ENCODE measurements at regions not wholly inside any gene's neighbourhood (a gene's known extent, or its start where the extent isn't known, plus 50 kb on each side); places are given as distances from the start of the nearest gene placed in this dataset.

DNA sequence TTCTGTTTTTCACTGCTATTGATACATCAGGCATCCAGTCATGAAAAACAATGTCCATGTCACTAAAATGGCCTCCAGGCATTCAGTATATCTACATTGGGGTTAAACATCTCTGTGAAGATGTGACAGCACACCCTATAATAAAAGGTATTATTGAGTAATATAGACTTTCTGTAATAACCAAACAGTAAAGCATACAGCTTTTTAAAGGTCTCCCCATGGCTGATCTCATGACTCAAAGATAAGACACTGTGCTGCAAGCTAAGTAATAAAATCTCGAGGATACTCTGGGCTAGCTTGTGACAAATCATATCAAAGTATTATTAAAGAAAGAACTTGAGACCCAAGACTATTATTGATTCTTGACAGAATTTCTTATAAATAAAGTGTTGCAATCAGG lies 613.1 kb upstream of the PKN2 start:
- Histone ChIP-seq H3K9me3 (ENCODE audit: low read depth, low read length) (no peaks in the 10 kb centered on the region), H3K4me3 (ENCODE audit: low read length) (no peak overlapping the region), H3K27me3 (ENCODE audit: insufficient read depth, low read length) (no peaks in the 10 kb centered on the region), H3K4me1 (ENCODE audit: insufficient read depth, low read length) (no peaks in the 10 kb centered on the region)

DNA sequence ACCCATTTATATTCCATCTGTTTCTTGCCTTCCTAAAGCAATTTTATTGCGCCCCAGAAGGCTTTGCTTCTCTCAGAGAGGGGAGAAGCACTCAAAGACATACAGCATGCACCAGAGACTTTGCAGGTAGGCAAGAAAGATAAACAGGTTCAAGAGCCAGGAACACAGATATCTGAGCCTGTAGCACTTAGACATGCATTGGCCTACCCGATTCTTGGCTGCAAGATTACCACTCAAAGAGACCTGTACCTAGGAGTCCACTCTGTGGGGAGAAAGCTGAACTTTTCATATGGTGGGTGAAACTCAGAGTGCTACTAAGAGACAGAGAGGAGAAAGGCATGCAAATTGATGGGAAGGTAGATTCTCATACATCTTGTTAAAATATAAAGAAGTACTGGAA lies 609.4 kb upstream of the PKN2 start:
- H3K4me1 ChIP-seq (ENCODE audit: insufficient read depth, low read length) = no peaks in the 10 kb centered on the region

DNA sequence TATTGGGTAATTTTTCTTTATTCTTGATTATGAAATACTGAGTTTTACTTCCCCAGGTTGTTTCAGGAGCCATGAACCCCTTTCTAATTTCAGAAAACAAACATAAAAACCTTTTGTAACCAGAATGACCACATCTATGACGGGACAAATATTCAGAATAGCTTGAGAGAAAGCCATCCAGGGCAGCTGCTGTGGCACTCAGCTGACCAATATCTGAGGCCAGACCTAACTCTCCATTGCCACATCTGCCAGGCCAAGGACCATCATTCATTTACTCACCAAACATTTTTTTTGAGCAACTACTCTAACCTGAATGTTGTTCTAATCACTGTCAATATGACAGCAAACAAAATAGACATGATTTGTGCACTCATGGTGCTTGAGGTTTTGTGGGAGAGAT lies 608.3 kb upstream of the PKN2 start:
- Histone ChIP-seq H3K9me3 (ENCODE audit: low read depth, low read length) (no peaks in the 10 kb centered on the region), H3K27me3 (ENCODE audit: insufficient read depth, low read length) (no peaks in the 10 kb centered on the region), H3K4me3 (ENCODE audit: low read length) (no peak overlapping the region), H3K4me1 (ENCODE audit: insufficient read depth, low read length) (no peaks in the 10 kb centered on the region)

More for the DNA sequence above, 609.4 kb upstream of the PKN2 start:
- H3K27me3 ChIP-seq (ENCODE audit: insufficient read depth, low read length) = no peaks in the 10 kb centered on the region
- no peaks in the 10 kb centered on the region for H3K9me3 ChIP-seq (ENCODE audit: low read depth, low read length)
- no peak overlapping the region for H3K4me3 ChIP-seq (ENCODE audit: low read length)

DNA sequence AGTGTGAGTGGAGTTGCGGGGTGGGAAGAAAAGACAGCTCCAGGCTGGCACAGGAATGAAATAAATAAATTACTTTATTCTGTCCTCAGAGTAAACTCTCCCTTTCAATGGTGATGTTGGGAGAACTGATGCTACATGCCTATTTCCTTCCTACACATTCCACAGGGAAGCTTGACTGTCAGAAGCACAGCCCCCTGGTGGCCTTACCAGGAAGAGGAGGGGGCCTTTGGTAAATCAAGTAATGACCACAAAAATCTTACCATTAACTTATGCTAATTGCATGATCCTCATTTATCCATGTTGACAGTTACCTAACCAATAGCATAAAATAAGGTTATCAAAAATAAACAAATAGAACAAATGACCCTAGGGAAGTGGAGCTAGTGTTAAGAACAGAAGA lies 605.0 kb upstream of the PKN2 start:
- no peaks in the 10 kb centered on the region for H3K4me1 ChIP-seq (ENCODE audit: insufficient read depth, low read length)
- no peaks in the 10 kb centered on the region for H3K27me3 ChIP-seq (ENCODE audit: insufficient read depth, low read length)
- H3K4me3 ChIP-seq (ENCODE audit: low read length) = no peak overlapping the region
- no peaks in the 10 kb centered on the region for H3K9me3 ChIP-seq (ENCODE audit: low read depth, low read length)

DNA sequence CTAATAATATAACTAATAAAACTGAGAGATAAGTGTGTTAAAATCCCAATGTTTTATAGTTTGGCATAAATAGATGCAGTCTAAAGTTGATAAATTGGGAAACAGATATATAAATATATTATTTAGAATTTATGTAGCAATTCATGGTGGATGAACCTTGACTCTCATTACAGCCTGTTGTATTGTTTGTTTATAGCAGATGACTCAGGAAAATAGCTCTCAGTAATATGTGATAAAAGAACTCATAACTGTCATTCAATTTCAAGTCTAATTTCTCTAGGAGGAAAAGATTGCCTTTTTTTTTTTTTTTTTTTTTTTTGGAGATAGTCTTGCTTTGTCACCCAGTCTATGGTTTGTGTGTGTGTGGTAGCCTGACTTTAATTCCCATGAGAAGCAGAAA lies 603.2 kb upstream of the PKN2 start:
- no peaks in the 10 kb centered on the region for H3K27me3 ChIP-seq (ENCODE audit: insufficient read depth, low read length)

DNA sequence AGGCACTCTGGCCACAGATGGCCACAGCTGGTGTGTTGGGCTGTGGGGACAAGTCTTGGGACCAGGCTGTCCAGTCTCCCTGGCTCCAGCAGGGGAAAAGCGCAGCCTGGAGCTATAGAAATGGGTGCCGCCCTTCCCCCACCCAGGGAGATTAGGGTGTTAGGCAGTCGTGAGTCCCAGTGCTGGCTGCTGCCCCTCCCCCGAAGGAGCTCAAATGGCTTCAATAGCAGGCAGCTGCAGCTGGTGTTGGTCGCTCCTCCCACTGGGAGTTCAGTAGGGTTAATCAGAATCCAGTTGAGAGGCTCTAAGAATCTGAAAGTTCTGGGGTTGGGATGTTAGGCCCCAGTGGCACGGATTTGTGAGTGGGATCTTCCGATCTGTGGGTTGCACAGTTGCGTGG lies 595.6 kb upstream of the PKN2 start:
- Histone ChIP-seq H3K4me1 (ENCODE audit: insufficient read depth, low read length) (no peaks in the 10 kb centered on the region), H3K4me3 (ENCODE audit: low read length) (no peak overlapping the region), H3K9me3 (ENCODE audit: low read depth, low read length) (no peaks in the 10 kb centered on the region), H3K27me3 (ENCODE audit: insufficient read depth, low read length) (no peaks in the 10 kb centered on the region)

More for the DNA sequence above, 603.2 kb upstream of the PKN2 start:
- H3K4me3 ChIP-seq (ENCODE audit: low read length) = no peak overlapping the region
- no peaks in the 10 kb centered on the region for H3K9me3 ChIP-seq (ENCODE audit: low read depth, low read length)
- H3K4me1 ChIP-seq (ENCODE audit: insufficient read depth, low read length) = no peaks in the 10 kb centered on the region

DNA sequence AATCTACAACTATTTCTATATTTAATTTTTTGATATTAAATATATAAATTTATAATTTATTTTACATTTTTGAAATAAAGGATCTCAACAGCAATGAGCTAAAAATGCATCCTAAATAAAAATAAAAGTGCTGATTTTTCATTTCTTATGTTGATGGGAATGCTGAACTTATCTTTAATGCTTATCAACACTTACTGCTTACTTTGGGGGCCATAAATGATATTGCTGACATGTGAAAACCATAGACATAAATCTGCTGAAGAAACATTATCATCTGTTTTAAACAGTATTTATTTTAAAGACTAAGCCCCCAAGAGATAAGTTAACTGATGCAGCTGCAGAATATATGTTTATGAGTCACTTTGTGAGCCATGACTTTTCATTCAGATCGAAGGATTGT lies 594.1 kb upstream of the PKN2 start:
- no peaks in the 10 kb centered on the region for H3K27me3 ChIP-seq (ENCODE audit: insufficient read depth, low read length)
- H3K4me1 ChIP-seq (ENCODE audit: insufficient read depth, low read length) = no peaks in the 10 kb centered on the region
- no peaks in the 10 kb centered on the region for H3K9me3 ChIP-seq (ENCODE audit: low read depth, low read length)
- no peak overlapping the region for H3K4me3 ChIP-seq (ENCODE audit: low read length)

DNA sequence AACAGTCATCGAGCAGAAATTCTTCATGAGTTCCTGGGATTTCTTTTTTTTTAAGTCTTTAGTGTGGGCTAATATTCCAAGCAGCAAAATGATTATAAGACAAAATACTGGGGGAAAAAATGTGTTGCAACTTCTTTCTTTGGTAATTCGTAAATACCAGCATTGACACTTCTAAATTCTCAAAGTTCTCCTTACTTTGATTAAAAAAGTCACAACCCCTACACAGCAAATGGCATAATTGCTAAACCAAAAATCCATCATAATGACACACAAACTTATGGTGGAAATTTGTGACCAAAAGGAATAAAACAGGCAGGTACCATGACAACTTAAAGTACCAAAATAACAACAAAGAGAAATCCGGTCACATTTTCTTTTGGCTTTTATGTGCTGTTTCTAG lies 585.2 kb upstream of the PKN2 start:
- no peaks in the 10 kb centered on the region for H3K27me3 ChIP-seq (ENCODE audit: insufficient read depth, low read length)
- no peaks in the 10 kb centered on the region for H3K9me3 ChIP-seq (ENCODE audit: low read depth, low read length)
- no peak overlapping the region for H3K4me3 ChIP-seq (ENCODE audit: low read length)
- no peaks in the 10 kb centered on the region for H3K4me1 ChIP-seq (ENCODE audit: insufficient read depth, low read length)

DNA sequence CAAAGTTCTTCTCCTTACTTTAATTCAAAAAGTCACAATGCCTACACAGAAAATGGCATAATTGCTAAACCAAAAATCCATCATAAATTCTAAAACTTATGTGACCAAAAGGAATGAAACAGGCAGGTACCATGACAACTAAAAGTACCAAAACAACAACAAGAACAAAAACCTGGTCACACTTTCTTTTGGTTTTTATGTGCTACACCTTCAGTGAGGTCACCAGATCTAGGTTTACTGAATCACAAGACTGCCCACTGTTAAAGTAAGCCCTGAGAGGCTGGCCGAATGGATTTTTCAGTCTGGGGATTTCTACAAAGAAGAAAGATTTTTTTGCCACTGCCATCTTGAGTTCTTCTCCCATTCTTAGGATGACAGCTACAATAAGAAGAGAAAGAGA lies 583.0 kb upstream of the PKN2 start:
- Histone ChIP-seq H3K9me3 (ENCODE audit: low read depth, low read length) (no peaks in the 10 kb centered on the region), H3K27me3 (ENCODE audit: insufficient read depth, low read length) (no peaks in the 10 kb centered on the region)

DNA sequence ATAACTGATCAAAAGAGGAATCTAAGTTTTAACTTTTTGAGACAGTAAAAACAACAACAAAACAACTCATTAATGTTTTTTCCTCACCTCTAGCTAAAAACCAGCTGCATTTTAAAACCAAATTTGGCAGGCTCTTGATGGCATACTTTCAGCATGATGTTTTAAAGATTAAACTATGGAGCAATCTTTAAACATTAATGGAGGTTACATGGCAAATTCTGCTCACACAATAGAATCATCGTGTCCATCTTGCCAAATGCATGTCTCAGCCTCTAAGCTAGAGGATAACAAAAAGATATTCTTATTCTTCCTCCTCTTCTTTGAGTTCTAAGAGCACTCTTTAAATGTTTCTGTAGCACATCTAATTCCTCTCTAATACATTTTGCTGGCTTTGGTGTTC lies 579.8 kb upstream of the PKN2 start:
- peaks cover under 1% of the 10 kb centered on the region for H3K27me3 ChIP-seq (ENCODE audit: insufficient read depth, low read length)
- H3K4me1 ChIP-seq (ENCODE audit: insufficient read depth, low read length) = no peaks in the 10 kb centered on the region
- H3K9me3 ChIP-seq (ENCODE audit: low read depth, low read length) = no peaks in the 10 kb centered on the region

More for the DNA sequence above, 583.0 kb upstream of the PKN2 start:
- H3K4me3 ChIP-seq (ENCODE audit: low read length) = no peak overlapping the region
- no peaks in the 10 kb centered on the region for H3K4me1 ChIP-seq (ENCODE audit: insufficient read depth, low read length)

DNA sequence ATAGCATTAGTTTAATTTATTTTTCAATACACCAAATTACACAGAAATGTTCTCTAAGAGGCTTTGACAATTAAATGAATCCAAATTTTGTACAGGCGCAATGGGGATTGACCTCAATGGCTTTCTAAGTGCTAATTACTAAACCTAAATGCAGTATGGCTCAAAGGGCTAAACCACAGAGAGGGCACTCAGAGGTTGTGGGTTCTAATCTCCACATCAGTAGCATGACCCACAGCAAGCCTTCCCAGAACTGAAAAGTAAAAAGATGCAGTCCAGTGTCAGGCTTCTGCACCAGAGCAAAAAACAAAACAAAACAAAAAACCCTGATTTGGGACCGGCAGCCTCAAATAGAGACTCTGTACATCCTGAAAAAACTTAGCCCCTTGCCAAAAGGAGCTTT lies 579.2 kb upstream of the PKN2 start:
- no peaks in the 10 kb centered on the region for H3K9me3 ChIP-seq (ENCODE audit: low read depth, low read length)
- no peaks in the 10 kb centered on the region for H3K4me1 ChIP-seq (ENCODE audit: insufficient read depth, low read length)

More for the DNA sequence above, 579.8 kb upstream of the PKN2 start:
- no peak overlapping the region for H3K4me3 ChIP-seq (ENCODE audit: low read length)

DNA sequence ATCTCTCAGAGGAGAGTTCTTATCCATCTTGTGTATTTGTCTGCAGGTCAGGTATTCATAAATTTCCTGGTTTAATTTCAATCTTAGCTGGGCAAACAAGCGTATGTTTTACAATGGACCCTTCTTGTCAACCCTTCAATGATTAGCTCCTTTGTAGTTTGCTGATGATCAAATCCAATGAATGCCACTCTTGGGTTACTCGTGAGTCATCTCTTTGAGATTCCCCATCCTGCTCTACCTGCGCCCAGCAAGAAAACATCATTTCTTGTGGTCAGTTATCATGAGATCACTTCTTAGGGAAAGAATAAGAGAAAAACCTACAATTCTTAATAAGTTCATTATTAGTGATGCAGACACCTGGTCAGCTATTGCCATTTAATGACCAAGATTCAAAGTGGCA lies 572.3 kb upstream of the PKN2 start:
- Histone ChIP-seq H3K4me1 (ENCODE audit: insufficient read depth, low read length) (no peaks in the 10 kb centered on the region), H3K27me3 (ENCODE audit: insufficient read depth, low read length) (peaks cover 4% of the 10 kb centered on the region), H3K4me3 (ENCODE audit: low read length) (no peak overlapping the region), H3K9me3 (ENCODE audit: low read depth, low read length) (no peaks in the 10 kb centered on the region)

More for the DNA sequence above, 579.2 kb upstream of the PKN2 start:
- Histone ChIP-seq H3K27me3 (ENCODE audit: insufficient read depth, low read length) (peaks cover 4% of the 10 kb centered on the region), H3K4me3 (ENCODE audit: low read length) (no peak overlapping the region)

DNA sequence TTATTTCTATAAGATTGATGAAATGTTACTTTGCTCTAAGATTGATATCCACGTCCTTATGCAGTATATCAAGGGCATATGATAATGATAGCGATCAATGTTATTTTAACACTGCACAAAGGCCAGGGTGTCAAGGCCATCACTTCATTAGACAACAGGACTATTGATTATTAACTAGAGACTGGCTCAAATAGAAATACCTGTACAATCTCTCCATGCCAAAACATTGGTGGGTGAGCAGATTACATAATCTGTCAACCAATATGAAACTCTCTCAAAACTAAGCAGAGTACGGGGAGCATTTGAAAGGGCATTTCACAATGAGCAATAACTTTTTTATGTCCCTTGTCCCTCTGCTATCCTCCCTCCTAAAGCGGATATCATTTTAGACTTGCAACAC lies 566.5 kb upstream of the PKN2 start:
- Histone ChIP-seq H3K4me1 (ENCODE audit: insufficient read depth, low read length) (no peaks in the 10 kb centered on the region), H3K9me3 (ENCODE audit: low read depth, low read length) (no peaks in the 10 kb centered on the region), H3K4me3 (ENCODE audit: low read length) (no peak overlapping the region), H3K27me3 (ENCODE audit: insufficient read depth, low read length) (no peaks in the 10 kb centered on the region)

DNA sequence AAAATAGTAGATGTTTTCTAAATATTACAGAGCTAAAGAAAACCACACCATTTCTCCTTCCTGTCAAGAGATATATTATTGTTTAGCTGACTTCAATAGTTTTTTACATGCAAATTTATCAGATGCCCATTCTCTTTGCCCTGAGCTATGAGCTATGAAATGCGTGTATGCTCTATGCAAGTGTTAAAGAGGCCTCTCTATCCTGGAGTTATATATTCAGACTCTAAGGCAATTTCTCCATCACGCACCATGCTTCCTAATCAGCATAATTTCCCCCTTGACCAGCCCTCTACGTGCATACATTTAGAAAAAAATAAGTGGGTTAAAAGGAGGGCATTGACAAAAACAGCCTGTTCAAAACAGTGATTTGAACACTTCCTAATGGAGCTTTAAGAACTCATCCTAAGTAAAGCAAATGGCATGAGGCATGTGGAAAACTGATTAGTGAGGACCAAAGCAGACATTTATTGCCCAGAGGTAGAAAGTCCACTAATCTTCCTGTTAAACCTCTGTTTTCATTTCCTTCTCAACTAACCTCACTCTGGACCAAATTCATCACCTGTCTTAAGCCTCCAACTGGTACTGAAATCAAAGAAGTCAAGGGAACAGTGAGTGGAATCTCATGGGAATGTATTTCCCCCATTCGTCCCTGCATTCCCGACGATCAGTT lies 565.8 kb upstream of the PKN2 start:
- Histone ChIP-seq H3K4me1 (ENCODE audit: insufficient read depth, low read length) (no peaks in the 10 kb centered on the region), H3K4me3 (ENCODE audit: low read length) (no peak overlapping the region), H3K9me3 (ENCODE audit: low read depth, low read length) (no peaks in the 10 kb centered on the region), H3K27me3 (ENCODE audit: insufficient read depth, low read length) (no peaks in the 10 kb centered on the region)

DNA sequence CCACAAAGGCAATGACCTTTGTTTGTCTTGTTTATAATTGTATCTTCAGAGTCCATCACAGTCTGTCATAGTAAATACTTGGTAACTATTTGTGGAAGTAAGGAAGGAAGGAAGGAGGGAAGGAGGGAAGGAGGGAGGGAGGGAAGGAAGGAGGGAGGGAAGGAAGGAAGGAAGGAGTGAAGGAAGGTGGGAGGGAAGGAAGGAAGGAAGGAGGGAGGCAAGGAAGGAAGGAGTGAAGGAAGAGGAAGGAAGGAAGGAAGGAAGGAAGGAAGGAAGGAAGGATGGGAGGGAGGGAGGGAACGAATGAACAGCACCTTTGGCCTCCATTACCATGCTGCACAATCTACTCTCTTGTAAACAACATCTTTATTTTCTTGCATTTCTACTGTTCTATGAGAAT lies 559.5 kb upstream of the PKN2 start:
- Histone ChIP-seq H3K9me3 (ENCODE audit: low read depth, low read length) (no peaks in the 10 kb centered on the region), H3K4me1 (ENCODE audit: insufficient read depth, low read length) (no peaks in the 10 kb centered on the region), H3K27me3 (ENCODE audit: insufficient read depth, low read length) (no peaks in the 10 kb centered on the region), H3K4me3 (ENCODE audit: low read length) (no peak overlapping the region)

DNA sequence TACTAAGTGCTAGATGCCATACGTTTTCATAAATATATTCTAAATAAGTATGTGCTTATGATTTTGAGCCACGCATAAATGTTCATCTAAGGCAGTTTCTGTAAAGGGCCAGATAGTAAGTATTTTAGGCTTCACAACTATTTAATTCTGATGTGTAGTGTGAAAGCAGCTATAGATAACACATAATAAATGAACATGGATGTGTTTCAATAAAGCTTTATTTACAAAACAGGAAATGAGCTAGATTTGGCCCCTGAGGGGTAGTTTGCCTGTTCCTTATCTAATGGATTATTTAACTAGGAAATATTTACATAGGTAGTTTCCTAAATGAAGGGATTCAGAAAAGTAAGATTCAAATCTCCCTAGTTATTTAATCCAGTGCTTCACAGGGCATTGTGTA lies 557.6 kb upstream of the PKN2 start:
- Histone ChIP-seq H3K4me1 (ENCODE audit: insufficient read depth, low read length) (no peaks in the 10 kb centered on the region), H3K4me3 (ENCODE audit: low read length) (no peak overlapping the region), H3K9me3 (ENCODE audit: low read depth, low read length) (no peaks in the 10 kb centered on the region), H3K27me3 (ENCODE audit: insufficient read depth, low read length) (no peaks in the 10 kb centered on the region)

Measured in mononuclear cell (primary cell).